ENCODE measurements at regions not wholly inside any gene's neighbourhood (a gene's known extent, or its start where the extent isn't known, plus 50 kb on each side); places are given as distances from the start of the nearest gene placed in this dataset.
"Not testable (repeated sequence)": the region's sequence is repeated elsewhere in the genome, so short reads cannot be mapped to it uniquely, and the experiment has no call there.

- no peak for DNase-seq (ENCODE audit: extremely low read depth, low read depth)
- TF ChIP-seq, protein P1, sequence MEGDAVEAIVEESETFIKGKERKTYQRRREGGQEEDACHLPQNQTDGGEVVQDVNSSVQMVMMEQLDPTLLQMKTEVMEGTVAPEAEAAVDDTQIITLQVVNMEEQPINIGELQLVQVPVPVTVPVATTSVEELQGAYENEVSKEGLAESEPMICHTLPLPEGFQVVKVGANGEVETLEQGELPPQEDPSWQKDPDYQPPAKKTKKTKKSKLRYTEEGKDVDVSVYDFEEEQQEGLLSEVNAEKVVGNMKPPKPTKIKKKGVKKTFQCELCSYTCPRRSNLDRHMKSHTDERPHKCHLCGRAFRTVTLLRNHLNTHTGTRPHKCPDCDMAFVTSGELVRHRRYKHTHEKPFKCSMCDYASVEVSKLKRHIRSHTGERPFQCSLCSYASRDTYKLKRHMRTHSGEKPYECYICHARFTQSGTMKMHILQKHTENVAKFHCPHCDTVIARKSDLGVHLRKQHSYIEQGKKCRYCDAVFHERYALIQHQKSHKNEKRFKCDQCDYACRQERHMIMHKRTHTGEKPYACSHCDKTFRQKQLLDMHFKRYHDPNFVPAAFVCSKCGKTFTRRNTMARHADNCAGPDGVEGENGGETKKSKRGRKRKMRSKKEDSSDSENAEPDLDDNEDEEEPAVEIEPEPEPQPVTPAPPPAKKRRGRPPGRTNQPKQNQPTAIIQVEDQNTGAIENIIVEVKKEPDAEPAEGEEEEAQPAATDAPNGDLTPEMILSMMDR (IDR thresholded peaks at IDR 0.05; ENCODE audit: low read depth, low read length), result no peak
These were observed 1209.9 kb upstream of the WWC1 start for GRCh38 chr5:167081561-167081960.

DNA sequence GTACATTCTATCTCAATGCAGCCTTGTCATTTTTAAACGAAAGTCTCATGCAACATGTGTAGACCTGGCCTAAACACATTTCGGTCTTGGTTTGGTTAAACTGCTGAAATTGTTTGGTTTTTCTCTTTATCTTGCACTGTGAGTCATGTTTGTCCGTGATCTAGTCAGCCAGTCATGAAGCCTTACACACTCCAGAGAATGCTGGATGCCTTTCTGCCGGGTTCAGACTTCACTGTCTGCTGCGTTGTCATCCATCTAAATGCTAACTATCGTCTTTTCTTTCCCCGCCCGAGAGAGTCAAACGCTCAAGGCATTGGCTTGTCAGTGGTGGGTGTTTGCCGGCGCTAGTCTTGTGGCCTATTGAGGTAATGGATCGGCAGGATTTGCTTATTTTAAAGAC is 1194.6 kb upstream of the WWC1 start:
- DNase-seq (ENCODE audit: extremely low read depth, low read depth), result no peak

GRCh38 chr5:167104351-167104750 is 1187.1 kb upstream of the WWC1 start:
- no peak for DNase-seq (ENCODE audit: extremely low read depth, low read depth)
- TF ChIP-seq, protein P1 (IDR thresholded peaks at IDR 0.05; ENCODE audit: low read depth, low read length), result no peak

More for the DNA sequence above, 1194.6 kb upstream of the WWC1 start:
- TF ChIP-seq, protein P1 (IDR thresholded peaks at IDR 0.05; ENCODE audit: low read depth, low read length), result no peak

- no peak for DNase-seq (ENCODE audit: extremely low read depth, low read depth)
- TF ChIP-seq, protein P1 (IDR thresholded peaks at IDR 0.05; ENCODE audit: low read depth, low read length), result no peak
These were observed 1185.5 kb upstream of the WWC1 start for GRCh38 chr5:167105941-167106340.

- TF ChIP-seq, protein P1 (IDR thresholded peaks at IDR 0.05; ENCODE audit: low read depth, low read length), result no peak
- DNase-seq (ENCODE audit: extremely low read depth, low read depth), result no peak
These were observed 1183.8 kb upstream of the WWC1 start for GRCh38 chr5:167107684-167108083.

DNA sequence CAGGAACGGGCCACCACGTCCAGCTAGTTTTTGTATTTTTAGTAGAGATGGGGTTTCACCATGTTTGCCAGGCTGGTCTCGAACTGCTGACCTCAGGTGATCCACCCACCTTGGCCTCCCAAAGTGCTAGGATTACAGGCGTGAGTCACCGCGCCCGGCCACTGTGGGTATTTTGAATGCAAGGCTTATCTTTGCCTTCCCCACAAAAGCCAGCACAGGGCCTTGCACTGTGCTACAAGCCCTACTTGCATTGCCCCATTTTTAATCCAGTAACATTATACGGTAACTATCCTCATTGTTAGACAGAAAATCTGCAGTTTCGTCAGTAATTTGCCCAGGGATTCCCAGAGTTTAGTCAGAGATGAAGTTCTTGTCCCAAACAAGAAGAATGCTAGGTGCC is 1183.2 kb upstream of the WWC1 start:
- not testable (repeated sequence) for DNase-seq (ENCODE audit: extremely low read depth, low read depth)

GRCh38 chr5:167112556-167112955 is 1178.9 kb upstream of the WWC1 start:
- TF ChIP-seq, protein P1 (IDR thresholded peaks at IDR 0.05; ENCODE audit: low read depth, low read length), result no peak
- DNase-seq (ENCODE audit: extremely low read depth, low read depth), result no peak

DNA sequence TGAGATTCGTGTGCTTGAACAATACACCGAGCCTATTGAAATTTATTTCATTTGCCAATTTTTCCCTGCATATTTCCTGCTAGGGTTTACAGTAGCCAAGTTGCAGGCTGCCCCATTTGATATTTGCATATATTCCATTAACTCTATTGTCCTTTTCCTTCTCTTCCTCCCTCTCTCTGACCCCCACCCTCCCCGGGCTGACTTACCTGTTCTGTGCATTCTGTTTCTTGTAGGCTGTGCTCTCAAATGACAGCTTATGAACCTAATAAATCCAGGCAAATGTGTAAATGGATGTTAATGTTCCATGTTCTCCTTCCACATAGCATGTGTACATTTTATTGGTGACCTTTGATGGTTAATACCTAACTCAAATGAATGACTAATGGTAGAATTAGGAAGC is 1169.2 kb upstream of the WWC1 start:
- TF ChIP-seq, protein P1 (IDR thresholded peaks at IDR 0.05; ENCODE audit: low read depth, low read length), result no peak
- no peak for DNase-seq (ENCODE audit: extremely low read depth, low read depth)
